ENCODE measurements at regions not wholly inside any gene's neighbourhood (a gene's known extent, or its start where the extent isn't known, plus 50 kb on each side); places are given as distances from the start of the nearest gene placed in this dataset.

DNA sequence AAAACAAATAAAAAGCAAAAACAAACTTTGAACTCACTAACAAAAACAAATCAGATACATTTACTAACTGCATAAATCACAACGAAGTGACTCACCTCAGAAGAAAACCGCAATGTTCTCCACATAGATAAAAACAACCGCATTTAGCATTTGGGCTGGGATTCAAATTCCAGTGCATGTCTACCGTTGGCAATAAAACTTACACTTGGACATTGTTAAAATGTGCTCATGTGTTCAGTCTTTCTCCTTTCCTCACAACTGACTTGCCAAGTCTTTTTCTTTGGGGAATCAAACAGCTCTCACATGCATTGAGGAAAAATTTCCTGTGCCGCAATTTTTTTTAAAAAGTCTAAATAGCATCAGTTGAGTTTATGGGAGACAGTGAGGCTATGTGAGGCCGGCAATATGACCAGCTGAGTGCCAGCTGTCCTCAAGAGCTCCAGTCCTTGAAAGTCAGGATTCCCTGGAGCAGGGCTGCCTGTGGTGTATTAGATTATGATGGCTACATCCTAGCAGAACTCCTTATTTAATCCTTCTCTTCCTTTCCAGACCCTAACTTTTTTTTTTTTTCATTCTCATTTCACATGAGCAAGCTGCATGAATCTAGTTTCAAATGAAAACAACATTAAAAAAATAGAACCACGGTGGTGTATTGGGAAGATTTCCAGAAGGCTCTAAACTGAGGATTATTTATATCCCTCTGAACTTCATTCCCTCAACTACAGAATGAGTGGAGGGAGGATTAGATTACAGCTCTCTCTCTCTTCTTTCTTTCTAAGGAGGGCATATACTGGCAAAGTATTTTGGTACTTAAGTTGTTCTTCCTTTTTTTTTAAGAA is 70.2 kb upstream of the MEIS1 start:
- Histone ChIP-seq H3K27me3 (ENCODE audit: control insufficient read depth, insufficient read depth, low read length) (no peaks in the 10 kb centered on the region), H3K4me3 (ENCODE audit: low read depth, low read length) (no peak overlapping the region), H3K4me2 (ENCODE audit: low read length) (no peak overlapping the region), H3K79me2 (no peaks in the 10 kb centered on the region), H3K9ac (no peak overlapping the region), H3K36me3 (ENCODE audit: control insufficient read depth, insufficient read depth, low read length) (no peaks in the 10 kb centered on the region), H3K27ac (no peak overlapping the region), H3K9me3 (ENCODE audit: control insufficient read depth, low read length) (no peaks in the 10 kb centered on the region), H2AFZ (no peak overlapping the region), H3K4me1 (no peaks in the 10 kb centered on the region)
- no peak for TF ChIP-seq CTCF (IDR thresholded peaks at IDR 0.05)

DNA sequence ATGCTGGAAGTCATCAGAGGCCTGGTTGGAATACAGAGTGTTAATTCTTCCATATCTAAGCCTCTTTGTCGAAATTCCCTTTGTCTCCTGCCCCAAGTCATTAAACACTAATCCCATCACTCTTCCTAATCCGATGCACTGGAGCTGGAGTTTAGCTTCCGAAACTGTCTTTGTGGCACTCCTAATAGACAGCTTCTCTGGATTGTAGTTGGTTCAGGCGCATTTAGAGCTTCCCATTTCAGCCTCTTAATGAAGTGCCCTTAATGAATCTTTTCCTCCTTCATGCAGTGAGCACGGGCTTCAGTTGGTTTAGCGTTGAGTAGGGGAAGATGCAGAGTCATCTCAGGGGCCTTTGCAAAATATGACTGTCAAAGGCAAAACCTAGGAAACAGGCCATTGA is 72.2 kb upstream of the MEIS1 start:
- Histone ChIP-seq H3K4me2 (ENCODE audit: low read length) (no peak overlapping the region), H3K79me2 (no peaks in the 10 kb centered on the region), H3K9me3 (ENCODE audit: control insufficient read depth, low read length) (no peaks in the 10 kb centered on the region), H2AFZ (no peak overlapping the region), H3K27ac (no peak overlapping the region), H3K4me1 (no peaks in the 10 kb centered on the region), H3K4me3 (ENCODE audit: low read depth, low read length) (no peak overlapping the region), H3K9ac (no peak overlapping the region), H3K36me3 (ENCODE audit: control insufficient read depth, insufficient read depth, low read length) (no peaks in the 10 kb centered on the region), H3K27me3 (ENCODE audit: control insufficient read depth, insufficient read depth, low read length) (no peaks in the 10 kb centered on the region)
- no peak for TF ChIP-seq CTCF (IDR thresholded peaks at IDR 0.05)

- Histone ChIP-seq H3K27ac (no peak overlapping the region), H3K9me3 (ENCODE audit: control insufficient read depth, low read length) (no peaks in the 10 kb centered on the region), H3K4me1 (no peaks in the 10 kb centered on the region), H3K4me2 (ENCODE audit: low read length) (no peak overlapping the region), H3K4me3 (ENCODE audit: low read depth, low read length) (no peak overlapping the region), H3K9ac (no peak overlapping the region), H3K79me2 (no peaks in the 10 kb centered on the region), H2AFZ (no peak overlapping the region), H3K36me3 (ENCODE audit: control insufficient read depth, insufficient read depth, low read length) (no peaks in the 10 kb centered on the region), H3K27me3 (ENCODE audit: control insufficient read depth, insufficient read depth, low read length) (no peaks in the 10 kb centered on the region)
- TF ChIP-seq CTCF (IDR thresholded peaks at IDR 0.05), result no peak
Observed at GRCh38 chr2:66346231-66346664, 88.7 kb upstream of the MEIS1 start.

GRCh38 chr2:66344087-66344663 is 90.8 kb upstream of the MEIS1 start:
- no peaks in the 10 kb centered on the region for H3K9me3 ChIP-seq (ENCODE audit: control insufficient read depth, low read length)
- H3K9ac ChIP-seq, result no peak overlapping the region
- no peaks in the 10 kb centered on the region for H3K79me2 ChIP-seq
- no peak overlapping the region for H3K4me3 ChIP-seq (ENCODE audit: low read depth, low read length)
- no peaks in the 10 kb centered on the region for H3K27me3 ChIP-seq (ENCODE audit: control insufficient read depth, insufficient read depth, low read length)
- no peaks in the 10 kb centered on the region for H3K4me1 ChIP-seq
- no peaks in the 10 kb centered on the region for H3K36me3 ChIP-seq (ENCODE audit: control insufficient read depth, insufficient read depth, low read length)
- no peak overlapping the region for H3K27ac ChIP-seq
- no peak for TF ChIP-seq CTCF (IDR thresholded peaks at IDR 0.05)
- no peak overlapping the region for H3K4me2 ChIP-seq (ENCODE audit: low read length)
- no peak overlapping the region for H2AFZ ChIP-seq
